ENCODE measurements at regions not wholly inside any gene's neighbourhood (a gene's known extent, or its start where the extent isn't known, plus 50 kb on each side); places are given as distances from the start of the nearest gene placed in this dataset.

- H3K27ac ChIP-seq = no peak overlapping the region
- H3K36me3 ChIP-seq (replicated peaks in 1 of 2) = no peaks in the 10 kb centered on the region
- intact Hi-C loops (cut with DNase I) = no loop called here
- H3K27me3 ChIP-seq = no peaks in the 10 kb centered on the region
- TF ChIP-seq CTCF (IDR thresholded peaks at IDR 0.05) (no peak), POLR2A (IDR thresholded peaks at IDR 0.05) (no peak)
- no peak overlapping the region for H3K4me3 ChIP-seq
- 84 to 96% (median 95%) methylated on average over 2 of the region's 2 CpGs for WGBS, 4 donors
- H3K4me1 ChIP-seq (replicated peaks in 1 of 2) = no peaks in the 10 kb centered on the region
- no peaks in the 10 kb centered on the region for H3K9me3 ChIP-seq (replicated peaks in 1 of 3)
- no peak for DNase-seq
Measured at GRCh38 chr6:155854787-155855186, 399.1 kb upstream of the NOX3 start.

- DNase-seq = no peak
- Histone ChIP-seq H3K4me1 (replicated peaks in 1 of 2) (no peaks in the 10 kb centered on the region), H3K4me3 (no peak overlapping the region), H3K9me3 (replicated peaks in 1 of 3) (no peaks in the 10 kb centered on the region), H3K27ac (no peak overlapping the region), H3K36me3 (replicated peaks in 1 of 2) (no peaks in the 10 kb centered on the region), H3K27me3 (no peaks in the 10 kb centered on the region)
- WGBS, 4 donors = 69 to 81% (median 77%) methylated on average over 2 of the region's 2 CpGs
- no peak for TF ChIP-seq POLR2A (IDR thresholded peaks at IDR 0.05)
- no peak for TF ChIP-seq CTCF (IDR thresholded peaks at IDR 0.05)
- intact Hi-C loops (cut with DNase I) = no loop called here
Measured at GRCh38 chr6:155853011-155853410, 397.4 kb upstream of the NOX3 start.

GRCh38 chr6:155850408-155850841 is 394.8 kb upstream of the NOX3 start:
- H3K36me3 ChIP-seq (replicated peaks in 1 of 2) = no peaks in the 10 kb centered on the region
- 73 to 80% (median 75%) methylated on average over 5 of the region's 5 CpGs for WGBS, 4 donors
- H3K4me3 ChIP-seq = no peak overlapping the region
- H3K27me3 ChIP-seq = no peaks in the 10 kb centered on the region
- H3K27ac ChIP-seq = no peak overlapping the region
- peaks cover 0 to 5% (median 0%) of the 10 kb centered on the region in 3 donors for H3K9me3 ChIP-seq (replicated peaks in 1 of 3)
- H3K4me1 ChIP-seq (replicated peaks in 1 of 2) = no peaks in the 10 kb centered on the region
- no peak for TF ChIP-seq CTCF (IDR thresholded peaks at IDR 0.05)
- no peak for TF ChIP-seq POLR2A (IDR thresholded peaks at IDR 0.05)
- DNase-seq = no peak
- intact Hi-C loops (cut with DNase I) = no loop called here

- no peak for TF ChIP-seq CTCF (IDR thresholded peaks at IDR 0.05)
- no peak for TF ChIP-seq POLR2A (IDR thresholded peaks at IDR 0.05)
- H3K27me3 ChIP-seq = no peaks in the 10 kb centered on the region
- intact Hi-C loops (cut with DNase I) = no loop called here
- DNase-seq = no peak
- no peak overlapping the region for H3K27ac ChIP-seq
- 53 to 72% (median 58%) methylated on average over 5 of the region's 5 CpGs for WGBS, 4 donors
- peaks cover 0 to 13% (median 0%) of the 10 kb centered on the region in 3 donors for H3K9me3 ChIP-seq (replicated peaks in 1 of 3)
- H3K36me3 ChIP-seq (replicated peaks in 1 of 2) = no peaks in the 10 kb centered on the region
- H3K4me3 ChIP-seq = no peak overlapping the region
- H3K4me1 ChIP-seq (replicated peaks in 1 of 2) = no peaks in the 10 kb centered on the region
Measured at GRCh38 chr6:155847711-155848110, 392.1 kb upstream of the NOX3 start.
